ENCODE measurements at regions not wholly inside any gene's neighbourhood (a gene's known extent, or its start where the extent isn't known, plus 50 kb on each side); places are given as distances from the start of the nearest gene placed in this dataset.

DNA sequence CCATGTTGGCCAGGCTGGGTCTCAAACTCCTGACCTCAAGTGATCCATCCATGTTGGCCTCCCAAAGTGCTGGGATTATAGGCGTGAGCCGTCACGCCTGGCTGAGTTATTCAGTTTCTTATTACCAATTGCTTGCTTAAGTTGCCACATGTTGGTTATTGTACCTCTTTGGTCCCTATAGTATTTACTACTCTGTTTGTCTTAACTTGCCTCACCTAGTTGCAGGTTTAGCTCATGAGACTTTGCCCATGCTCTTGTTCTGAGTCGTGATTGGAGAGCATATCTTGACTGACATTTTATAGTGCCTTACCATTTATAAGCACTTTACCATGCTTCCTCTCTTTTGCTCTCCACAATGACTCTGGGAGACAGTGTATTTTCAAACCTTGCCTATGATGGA is 134.2 kb upstream of the HDGFL1 start:
- TF ChIP-seq, protein P1, sequence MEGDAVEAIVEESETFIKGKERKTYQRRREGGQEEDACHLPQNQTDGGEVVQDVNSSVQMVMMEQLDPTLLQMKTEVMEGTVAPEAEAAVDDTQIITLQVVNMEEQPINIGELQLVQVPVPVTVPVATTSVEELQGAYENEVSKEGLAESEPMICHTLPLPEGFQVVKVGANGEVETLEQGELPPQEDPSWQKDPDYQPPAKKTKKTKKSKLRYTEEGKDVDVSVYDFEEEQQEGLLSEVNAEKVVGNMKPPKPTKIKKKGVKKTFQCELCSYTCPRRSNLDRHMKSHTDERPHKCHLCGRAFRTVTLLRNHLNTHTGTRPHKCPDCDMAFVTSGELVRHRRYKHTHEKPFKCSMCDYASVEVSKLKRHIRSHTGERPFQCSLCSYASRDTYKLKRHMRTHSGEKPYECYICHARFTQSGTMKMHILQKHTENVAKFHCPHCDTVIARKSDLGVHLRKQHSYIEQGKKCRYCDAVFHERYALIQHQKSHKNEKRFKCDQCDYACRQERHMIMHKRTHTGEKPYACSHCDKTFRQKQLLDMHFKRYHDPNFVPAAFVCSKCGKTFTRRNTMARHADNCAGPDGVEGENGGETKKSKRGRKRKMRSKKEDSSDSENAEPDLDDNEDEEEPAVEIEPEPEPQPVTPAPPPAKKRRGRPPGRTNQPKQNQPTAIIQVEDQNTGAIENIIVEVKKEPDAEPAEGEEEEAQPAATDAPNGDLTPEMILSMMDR (optimal IDR thresholded peaks at IDR 0.05 in 1 of 3, IDR thresholded peaks at IDR 0.05 in 1 of 3, conservative IDR thresholded peaks at IDR 0.05 in 1 of 3; ENCODE audit: extremely low read depth in 1 of 3, insufficient read depth in 2 of 3, low read length in 3 of 3) = no peak
- TF ChIP-seq EZH2 (IDR thresholded peaks at IDR 0.05; ENCODE audit: low read length) = no peak
